Stimulated activated CD8-positive, alpha-beta memory T cell treated with anti-CD3 and anti-CD28 coated beads, Interleukin-4, amount 100 ng/mL, for 1 hour (primary cell): ENCODE measurements at regions not wholly inside any gene's neighbourhood (a gene's known extent, or its start where the extent isn't known, plus 50 kb on each side); places are given as distances from the start of the nearest gene placed in this dataset.

Experiments
- DNase-seq, 2 donors: peaks; one replicate each; pipeline ENCODE4 v3.0.0-alpha.2; 2020; ENCODE audit warnings: low read depth in 2 of 2, low spot score in 1 of 2

GRCh38 chr3:187971629-187972028, 182.3 kb upstream of the LPP start:
- no peak for DNase-seq

GRCh38 chr3:187972454-187972853, 181.5 kb upstream of the LPP start:
- no peak for DNase-seq

GRCh38 chr3:187973977-187974870, 179.7 kb upstream of the LPP start:
- DNase-seq: no peak

GRCh38 chr3:187974871-187975271, 179.1 kb upstream of the LPP start:
- no peak for DNase-seq

GRCh38 chr3:187975561-187976364, 178.2 kb upstream of the LPP start:
- no peak for DNase-seq

- DNase-seq: no peak
These were observed 177.5 kb upstream of the LPP start for GRCh38 chr3:187976365-187976900.

- DNase-seq: no peak
These were observed 176.3 kb upstream of the LPP start for GRCh38 chr3:187977659-187978058.

- DNase-seq: no peak
These were observed 175.4 kb upstream of the LPP start for GRCh38 chr3:187978433-187979011.

- DNase-seq: no peak
These were observed 174.4 kb upstream of the LPP start for GRCh38 chr3:187979564-187979963.

GRCh38 chr3:187980861-187981260, 173.1 kb upstream of the LPP start:
- no peak for DNase-seq

GRCh38 chr3:187982142-187982541, 171.8 kb upstream of the LPP start:
- DNase-seq: no peak

GRCh38 chr3:187983484-187984124, 170.4 kb upstream of the LPP start:
- no peak for DNase-seq

GRCh38 chr3:187985647-187986046, 168.3 kb upstream of the LPP start:
- no peak for DNase-seq

- no peak for DNase-seq
These were observed 167.4 kb upstream of the LPP start for GRCh38 chr3:187986514-187986934.

- no peak for DNase-seq
These were observed 166.8 kb upstream of the LPP start for GRCh38 chr3:187987187-187987586.

GRCh38 chr3:187987924-187988323, 166.0 kb upstream of the LPP start:
- no peak for DNase-seq

- DNase-seq: no peak
These were observed 164.3 kb upstream of the LPP start for GRCh38 chr3:187989575-187990153.

GRCh38 chr3:187992609-187993008, 161.3 kb upstream of the LPP start:
- DNase-seq: no peak

GRCh38 chr3:187994221-187995042, 159.5 kb upstream of the LPP start:
- DNase-seq: no peak

GRCh38 chr3:187995043-187995400, 158.9 kb upstream of the LPP start:
- DNase-seq: no peak
